SU-DHL-6 (cell line): ENCODE measurements at regions not wholly inside any gene's neighbourhood (a gene's known extent, or its start where the extent isn't known, plus 50 kb on each side); places are given as distances from the start of the nearest gene placed in this dataset.
"Not testable (repeated sequence)": the region's sequence is repeated elsewhere in the genome, so short reads cannot be mapped to it uniquely, and the experiment has no call there.

Experiments used
- H2AFZ ChIP-seq: fragments of 200-600 bp; sonication (generic); 2 replicates; pipeline ENCODE4 v1.6.1; 2014; ENCODE audit warnings: low read depth, mild to moderate bottlenecking, moderate library complexity, mixed read lengths, antibody characterized with exemption, low read length; ENCODE audit not compliant: severe bottlenecking
- H3F3A ChIP-seq: fragments of 200-600 bp; shearing (Covaris generic); 2 replicates; pipeline ENCODE4 v1.6.0; 2016; ENCODE audit warnings: antibody characterized with exemption, mild to moderate bottlenecking; ENCODE audit not compliant: insufficient read depth
- H3K27ac ChIP-seq: fragments of 200-600 bp; sonication (generic); 2 replicates; pipeline ENCODE4 v1.5.1; 2016; ENCODE audit warnings: low read depth, mild to moderate bottlenecking, low read length, moderate library complexity, mixed read lengths
- H3K27me3 ChIP-seq: fragments of 200-600 bp; sonication (generic), shearing (Covaris generic); 2 replicates; pipeline ENCODE4 v1.6.0; 2014; ENCODE audit warnings: mild to moderate bottlenecking, low read length
- H3K36me3 ChIP-seq: fragments of 200-600 bp; sonication (generic); 2 replicates; pipeline ENCODE4 v1.6.1; 2014; ENCODE audit warnings: mild to moderate bottlenecking, low read length, mixed read lengths
- H3K4me2 ChIP-seq: fragments of 300-600, 200-600 bp; shearing (Covaris generic), sonication (generic); 2 replicates; pipeline ENCODE4 v1.6.0; 2014; ENCODE audit warnings: low read length, low read depth, mild to moderate bottlenecking; ENCODE audit not compliant: poor library complexity, severe bottlenecking
- H3K4me3 ChIP-seq: fragments of 200-600 bp; sonication (generic); 2 replicates; pipeline ENCODE4 v1.5.1; 2014; ENCODE audit warnings: antibody characterized with exemption, low read length, mild to moderate bottlenecking, mixed read lengths; ENCODE audit not compliant: insufficient read depth, poor library complexity, severe bottlenecking
- H3K79me2 ChIP-seq: fragments of 200-600 bp; sonication (generic); 2 replicates; pipeline ENCODE4 v1.6.1; 2014; ENCODE audit warnings: mild to moderate bottlenecking, low read length, moderate library complexity; ENCODE audit not compliant: insufficient read depth
- H3K9ac ChIP-seq: fragments of 200-600 bp; sonication (generic); 2 replicates; pipeline ENCODE4 v1.7.0; 2014; ENCODE audit warnings: mild to moderate bottlenecking, low read length
- H3K9me2 ChIP-seq: fragments of 200-600 bp; sonication (generic); replicated peaks from 2 replicates; pipeline ENCODE4 v1.6.1; 2014; ENCODE audit warnings: low read length; ENCODE audit not compliant: insufficient read depth
- H3K9me3 ChIP-seq: fragments of 200-600 bp; sonication (generic); 2 replicates; pipeline ENCODE4 v1.6.1; 2014; ENCODE audit warnings: low read length, mixed read lengths; ENCODE audit not compliant: insufficient read depth
- H4K20me1 ChIP-seq: fragments of 200-600 bp; sonication (generic); 2 replicates; pipeline ENCODE4 v1.6.1; 2014; ENCODE audit warnings: low read depth, mild to moderate bottlenecking, antibody characterized with exemption, low read length, moderate library complexity, mixed read lengths
- CTCF ChIP-seq: fragments of 200-600 bp; sonication (generic); IDR thresholded peaks from one replicate; pipeline ENCODE4 v1.5.1; 2017; ENCODE audit warnings: antibody characterized with exemption, mild to moderate bottlenecking, low read length, moderate library complexity; ENCODE audit not compliant: insufficient read depth, poor library complexity, severe bottlenecking
- EZH2phosphoT487 ChIP-seq: fragments of 200-600 bp; sonication (generic), shearing (Covaris generic); conservative IDR thresholded peaks from 2 replicates; pipeline ENCODE4 v1.6.1; 2018; ENCODE audit warnings: mild to moderate bottlenecking, antibody characterized with exemption, low read length, moderate library complexity, mixed read lengths

GRCh38 chr5:42948961-42949347, 91.2 kb downstream of the ANXA2R start:
- Histone ChIP-seq H3K9me2 (no peaks in the 10 kb centered on the region), H3K4me3 (no peak overlapping the region), H3K79me2 (no peaks in the 10 kb centered on the region), H3K4me2 (peak overlapping the region; percentile 67), H3K27ac (no peak overlapping the region), H2AFZ (no peak overlapping the region), H3K36me3 (no peaks in the 10 kb centered on the region), H4K20me1 (no peaks in the 10 kb centered on the region), H3K27me3 (no peaks in the 10 kb centered on the region), H3K9me3 (no peaks in the 10 kb centered on the region), H3F3A (no peaks in the 10 kb centered on the region), H3K9ac (no peak overlapping the region)
- TF ChIP-seq EZH2phosphoT487 = no peak
- no peak for TF ChIP-seq CTCF

GRCh38 chr5:42944989-42945388, 95.1 kb downstream of the ANXA2R start:
- no peaks in the 10 kb centered on the region for H4K20me1 ChIP-seq
- no peak overlapping the region for H3K4me2 ChIP-seq
- H3K27ac ChIP-seq = no peak overlapping the region

GRCh38 chr5:42943931-42944631, 96.0 kb downstream of the ANXA2R start:
- no peaks in the 10 kb centered on the region for H3K9me2 ChIP-seq
- H3K27ac ChIP-seq = no peak overlapping the region
- H4K20me1 ChIP-seq = no peaks in the 10 kb centered on the region
- H3K27me3 ChIP-seq = no peaks in the 10 kb centered on the region
- H2AFZ ChIP-seq = no peak overlapping the region
- no peak overlapping the region for H3K4me3 ChIP-seq
- H3K36me3 ChIP-seq = no peaks in the 10 kb centered on the region
- H3K9me3 ChIP-seq = no peaks in the 10 kb centered on the region
- TF ChIP-seq CTCF = no peak
- TF ChIP-seq EZH2phosphoT487 = no peak
- no peaks in the 10 kb centered on the region for H3F3A ChIP-seq
- no peaks in the 10 kb centered on the region for H3K79me2 ChIP-seq
- H3K9ac ChIP-seq = no peak overlapping the region
- no peak overlapping the region for H3K4me2 ChIP-seq

More at GRCh38 chr5:42944989-42945388, 95.1 kb downstream of the ANXA2R start:
- Histone ChIP-seq H3K36me3 (no peaks in the 10 kb centered on the region), H3K79me2 (no peaks in the 10 kb centered on the region), H3F3A (no peaks in the 10 kb centered on the region), H3K9me3 (no peaks in the 10 kb centered on the region), H3K4me3 (no peak overlapping the region), H2AFZ (no peak overlapping the region), H3K9ac (no peak overlapping the region), H3K27me3 (no peaks in the 10 kb centered on the region), H3K9me2 (no peaks in the 10 kb centered on the region)
- no peak for TF ChIP-seq EZH2phosphoT487

- no peak overlapping the region for H3K9ac ChIP-seq
- H3K27ac ChIP-seq = no peak overlapping the region
- H4K20me1 ChIP-seq = no peaks in the 10 kb centered on the region
- H3K36me3 ChIP-seq = no peaks in the 10 kb centered on the region
- TF ChIP-seq CTCF (no peak), EZH2phosphoT487 (no peak)
- H3K9me3 ChIP-seq = no peaks in the 10 kb centered on the region
- H3K9me2 ChIP-seq = no peaks in the 10 kb centered on the region
- H2AFZ ChIP-seq = no peak overlapping the region
- no peaks in the 10 kb centered on the region for H3K27me3 ChIP-seq
- H3F3A ChIP-seq = no peaks in the 10 kb centered on the region
- no peak overlapping the region for H3K4me3 ChIP-seq
- H3K79me2 ChIP-seq = no peaks in the 10 kb centered on the region
- no peak overlapping the region for H3K4me2 ChIP-seq
These were observed 99.3 kb downstream of the ANXA2R start for GRCh38 chr5:42940853-42941252.

- not testable (repeated sequence) for H2AFZ ChIP-seq, H3K36me3 ChIP-seq, H3K9me2 ChIP-seq, H3K4me3 ChIP-seq, H3K27ac ChIP-seq, H3K4me2 ChIP-seq, H3K9ac ChIP-seq, H3F3A ChIP-seq, H4K20me1 ChIP-seq, H3K79me2 ChIP-seq, H3K27me3 ChIP-seq, H3K9me3 ChIP-seq
These were observed 108.1 kb downstream of the ANXA2R start for GRCh38 chr5:42932011-42932410.

- H4K20me1 ChIP-seq, H3K27ac ChIP-seq, H3K4me3 ChIP-seq, H3K9me2 ChIP-seq, H3K9ac ChIP-seq, H3K27me3 ChIP-seq, H3K36me3 ChIP-seq, H3K4me2 ChIP-seq, H3F3A ChIP-seq, H2AFZ ChIP-seq, H3K79me2 ChIP-seq, H3K9me3 ChIP-seq: not testable (repeated sequence)
These were observed 108.7 kb downstream of the ANXA2R start for GRCh38 chr5:42931451-42931850.
